OCI-LY7 (cell line): ENCODE measurements at regions not wholly inside any gene's neighbourhood (a gene's known extent, or its start where the extent isn't known, plus 50 kb on each side); places are given as distances from the start of the nearest gene placed in this dataset.

Experiments used
- EZH2phosphoT487 ChIP-seq: fragments of 200-600 bp; sonication (generic); IDR thresholded peaks from 2 replicates; pipeline ENCODE4 v1.6.1; 2018; ENCODE audit warnings: low read depth, borderline replicate concordance, mild to moderate bottlenecking, mixed run types, antibody characterized with exemption, low read length, moderate library complexity, mixed read lengths
- TF ChIP-seq, protein P1 (sequence below): fragments of 200-600 bp; sonication (generic); conservative IDR thresholded peaks from 2 replicates; pipeline ENCODE4 v1.5.1; 2014; ENCODE audit warnings: mild to moderate bottlenecking, antibody characterized with exemption, low read length, moderate library complexity, mixed read lengths

DNA sequence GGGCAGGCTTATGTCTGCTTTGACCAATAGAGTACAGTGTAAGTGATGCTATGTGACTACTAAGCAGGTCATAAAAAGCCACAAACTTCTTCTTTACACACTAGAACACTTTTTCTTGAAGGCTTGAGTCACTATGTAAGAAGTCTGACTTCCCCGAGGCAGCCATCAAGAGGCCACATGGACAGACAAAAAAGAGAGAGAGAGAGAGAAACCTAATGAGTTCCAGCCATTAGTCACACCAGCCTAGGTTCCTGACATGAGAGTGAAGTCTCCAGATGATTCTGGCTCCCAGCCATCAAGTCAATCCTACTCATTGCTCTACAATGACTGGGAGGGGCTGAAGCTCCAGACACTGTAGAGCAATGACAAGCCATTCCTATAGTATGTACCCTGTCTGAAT lies 101.4 kb downstream of the LHX9 start:
- TF ChIP-seq, protein P1, sequence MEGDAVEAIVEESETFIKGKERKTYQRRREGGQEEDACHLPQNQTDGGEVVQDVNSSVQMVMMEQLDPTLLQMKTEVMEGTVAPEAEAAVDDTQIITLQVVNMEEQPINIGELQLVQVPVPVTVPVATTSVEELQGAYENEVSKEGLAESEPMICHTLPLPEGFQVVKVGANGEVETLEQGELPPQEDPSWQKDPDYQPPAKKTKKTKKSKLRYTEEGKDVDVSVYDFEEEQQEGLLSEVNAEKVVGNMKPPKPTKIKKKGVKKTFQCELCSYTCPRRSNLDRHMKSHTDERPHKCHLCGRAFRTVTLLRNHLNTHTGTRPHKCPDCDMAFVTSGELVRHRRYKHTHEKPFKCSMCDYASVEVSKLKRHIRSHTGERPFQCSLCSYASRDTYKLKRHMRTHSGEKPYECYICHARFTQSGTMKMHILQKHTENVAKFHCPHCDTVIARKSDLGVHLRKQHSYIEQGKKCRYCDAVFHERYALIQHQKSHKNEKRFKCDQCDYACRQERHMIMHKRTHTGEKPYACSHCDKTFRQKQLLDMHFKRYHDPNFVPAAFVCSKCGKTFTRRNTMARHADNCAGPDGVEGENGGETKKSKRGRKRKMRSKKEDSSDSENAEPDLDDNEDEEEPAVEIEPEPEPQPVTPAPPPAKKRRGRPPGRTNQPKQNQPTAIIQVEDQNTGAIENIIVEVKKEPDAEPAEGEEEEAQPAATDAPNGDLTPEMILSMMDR, result no peak
- TF ChIP-seq EZH2phosphoT487, result no peak
